ENCODE measurements at regions not wholly inside any gene's neighbourhood (a gene's known extent, or its start where the extent isn't known, plus 50 kb on each side); places are given as distances from the start of the nearest gene placed in this dataset.

- H3K36me3 ChIP-seq (ENCODE audit: control insufficient read depth in 1 of 2, insufficient read depth in 2 of 2, low read length in 2 of 2), result no peaks in the 10 kb centered on the region
- no peak overlapping the region for H3K9ac ChIP-seq (ENCODE audit: low read length)
- DNase-seq (ENCODE audit: low read depth, low spot score) (no peak), ATAC-seq (no peak)
- no peak for TF ChIP-seq POLR2A (IDR thresholded peaks at IDR 0.05; ENCODE audit: borderline replicate concordance, extremely low read depth, insufficient read depth, insufficient read length)
- TF ChIP-seq CBX3 (IDR thresholded peaks at IDR 0.05; ENCODE audit: low read depth), result no peak
- TF ChIP-seq CTCF (IDR thresholded peaks at IDR 0.05 in 2 of 3, conservative IDR thresholded peaks at IDR 0.05 in 1 of 3; ENCODE audit: borderline replicate concordance in 1 of 3, insufficient read depth in 1 of 3, low read depth in 2 of 3, low read length in 2 of 3), result no peak
- no peak for TF ChIP-seq TCF7L2 (IDR thresholded peaks at IDR 0.05; ENCODE audit: borderline replicate concordance, extremely low read depth, insufficient read depth, insufficient read length)
- TF ChIP-seq YY1 (IDR thresholded peaks at IDR 0.05; ENCODE audit: extremely low read depth, insufficient replicate concordance, low read depth, low read length), result no peak
- no peak for TF ChIP-seq SP1 (IDR thresholded peaks at IDR 0.05; ENCODE audit: low read depth)
- TF ChIP-seq SRF (IDR thresholded peaks at IDR 0.05; ENCODE audit: low read depth), result no peak
- no peak for TF ChIP-seq CEBPB (IDR thresholded peaks at IDR 0.05; ENCODE audit: low read depth)
- TF ChIP-seq ELF1 (IDR thresholded peaks at IDR 0.05; ENCODE audit: borderline replicate concordance, low read depth), result no peak
- TF ChIP-seq REST (IDR thresholded peaks at IDR 0.05; ENCODE audit: low read depth), result no peak
- TF ChIP-seq ZBTB33 (IDR thresholded peaks at IDR 0.05; ENCODE audit: extremely low read depth, insufficient replicate concordance, low read length), result no peak
- no peak for TF ChIP-seq FOSL1 (IDR thresholded peaks at IDR 0.05; ENCODE audit: low read depth)
- TF ChIP-seq MAX (IDR thresholded peaks at IDR 0.05), result no peak
- TF ChIP-seq ZNF274 (IDR thresholded peaks at IDR 0.05; ENCODE audit: low read depth, low read length), result no peak
- ChIA-PET CTCF (interaction anchor here (1.1 to 2.4 kb wide), 2 partner anchors 18 to 240 kb away, joined by 5 to 10 read pairs; no protein-coding TSS in a partner anchor), RAD21 (ENCODE audit: low non-redundant PET in 1 of 2, low total read pairs in 2 of 2, uncharacterized antibody in 2 of 2, unreplicated experiment in 2 of 2) (no interaction called here), POLR2A (no interaction called here)
- no peaks in the 10 kb centered on the region for H3K9me2 ChIP-seq (ENCODE audit: insufficient read depth)
- H3K9me3 ChIP-seq (ENCODE audit: control insufficient read depth in 1 of 2, insufficient read depth in 1 of 2, low read depth in 1 of 2, low read length in 2 of 2), result no peaks in the 10 kb centered on the region
- peaks cover 73% of the 10 kb centered on the region for H3K27me3 ChIP-seq (ENCODE audit: insufficient read depth, low read length)
- peaks cover 0 to 22% of the 10 kb centered on the region in 2 experiments; a peak in 2 of 4 replicates for H3K4me1 ChIP-seq (ENCODE audit: control insufficient read depth in 1 of 2, insufficient read depth in 2 of 2, low read length in 2 of 2)
- no peaks in the 10 kb centered on the region for H3K79me2 ChIP-seq (ENCODE audit: insufficient read depth, low read length)
- intact Hi-C loops (cut with micrococcal nuclease), result no loop called here
- no peaks in the 10 kb centered on the region for H4K20me1 ChIP-seq (ENCODE audit: insufficient read depth)
- no peak overlapping the region for H3K4me3 ChIP-seq (replicated peaks in 1 of 2; ENCODE audit: low read depth in 1 of 2, low read length in 2 of 2)
- no TSS peak for BruUV-seq (replicated peaks)
- no peak overlapping the region for H2AFZ ChIP-seq (ENCODE audit: low read depth, low read length, poor library complexity, severe bottlenecking)
- no peak overlapping the region; the same call in 1 of the 2 replicates for H3K4me2 ChIP-seq (ENCODE audit: low read length)
- no peak overlapping the region for H3K27ac ChIP-seq (ENCODE audit: low read depth, low read length)
Measured at GRCh38 chr22:49286181-49286760, 541.4 kb downstream of the BRD1 start.
